GM21367 (cell line): ENCODE measurements at regions not wholly inside any gene's neighbourhood (a gene's known extent, or its start where the extent isn't known, plus 50 kb on each side); places are given as distances from the start of the nearest gene placed in this dataset.
"Not testable (repeated sequence)": the region's sequence is repeated elsewhere in the genome, so short reads cannot be mapped to it uniquely, and the experiment has no call there.

Source experiments
- ATAC-seq: cut with Tn5 transposase; IDR thresholded peaks from one replicate; pipeline ENCODE4 v1.9.1; 2021; ENCODE audit not compliant: unreplicated experiment

DNA sequence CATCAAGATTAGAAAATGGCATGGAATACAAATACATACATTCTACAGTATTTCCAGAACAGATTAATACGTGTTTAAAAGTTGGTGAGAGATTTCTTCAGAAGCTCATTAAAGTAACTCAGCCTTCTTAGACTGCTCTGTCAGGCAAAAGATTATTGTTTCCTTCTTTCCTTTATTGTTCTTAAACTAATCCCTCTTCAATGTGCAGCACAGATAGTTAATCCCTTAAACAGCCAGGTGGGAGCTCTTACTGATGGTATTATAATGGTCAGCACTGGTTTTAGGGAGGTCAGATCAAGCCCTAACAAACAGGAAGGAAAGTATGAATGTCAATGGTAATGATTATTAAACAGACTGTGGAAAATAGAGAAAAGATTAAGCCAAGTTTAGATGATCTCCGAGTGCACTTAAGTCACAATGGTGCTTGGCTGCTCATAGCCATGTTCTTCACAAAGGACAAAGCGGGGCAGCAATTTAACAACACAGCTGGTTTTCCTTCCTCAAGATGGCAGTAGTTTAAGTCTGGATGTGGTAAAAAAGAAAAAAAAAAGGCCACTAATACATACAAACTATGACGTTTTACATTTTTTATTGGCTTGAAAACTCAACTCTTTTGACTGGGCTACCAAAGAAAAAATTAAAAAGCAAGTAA is 992.6 kb downstream of the PCDH9 start:
- no peak for ATAC-seq

GRCh38 chr13:66234159-66234558 is 996.0 kb downstream of the PCDH9 start:
- no peak for ATAC-seq

- ATAC-seq, result not testable (repeated sequence)
These were observed 998.2 kb downstream of the PCDH9 start for GRCh38 chr13:66231958-66232357.

GRCh38 chr13:66225072-66225471 is 1005.1 kb downstream of the PCDH9 start:
- ATAC-seq, result no peak

DNA sequence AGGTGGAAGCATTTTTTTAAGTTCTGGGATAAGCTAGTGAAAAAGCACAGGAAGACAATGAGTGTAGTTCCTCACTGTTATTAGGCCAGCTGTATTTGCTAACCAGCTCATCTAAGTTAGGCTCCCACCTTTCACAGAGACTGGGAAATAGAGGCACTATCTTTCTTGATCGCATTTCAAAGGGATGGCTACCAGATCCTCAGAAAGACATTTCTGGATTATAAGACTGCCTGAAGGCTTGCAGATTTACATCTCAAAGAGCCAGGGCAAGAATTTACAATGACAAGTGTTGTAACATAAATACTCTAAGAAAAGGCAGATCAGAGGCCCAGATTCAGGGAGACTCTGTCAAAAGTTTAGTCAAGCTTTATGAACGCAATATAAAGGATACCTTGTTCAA is 1005.5 kb downstream of the PCDH9 start:
- no peak for ATAC-seq

- ATAC-seq, result peak; percentile 45
These were observed 1007.2 kb downstream of the PCDH9 start for GRCh38 chr13:66222926-66223325.

DNA sequence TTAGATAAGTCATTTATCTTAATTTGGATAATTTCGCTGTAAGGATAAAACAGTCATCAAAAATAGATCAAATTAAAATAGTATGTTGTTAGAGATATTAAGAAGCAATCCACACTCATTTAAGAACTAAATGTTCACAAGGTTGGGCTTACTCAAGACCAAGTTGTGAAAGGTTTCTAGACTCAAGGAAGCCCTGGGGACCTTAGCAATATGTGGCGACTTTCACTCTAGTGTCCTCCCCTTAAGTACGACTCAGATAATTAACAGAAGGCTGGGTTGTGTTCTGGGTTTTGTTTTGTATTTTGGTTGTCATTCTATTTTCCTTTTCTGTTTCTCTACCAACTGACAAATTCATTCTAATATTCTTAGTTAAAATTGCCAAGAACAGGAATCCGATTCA is 1008.0 kb downstream of the PCDH9 start:
- ATAC-seq, result no peak

DNA sequence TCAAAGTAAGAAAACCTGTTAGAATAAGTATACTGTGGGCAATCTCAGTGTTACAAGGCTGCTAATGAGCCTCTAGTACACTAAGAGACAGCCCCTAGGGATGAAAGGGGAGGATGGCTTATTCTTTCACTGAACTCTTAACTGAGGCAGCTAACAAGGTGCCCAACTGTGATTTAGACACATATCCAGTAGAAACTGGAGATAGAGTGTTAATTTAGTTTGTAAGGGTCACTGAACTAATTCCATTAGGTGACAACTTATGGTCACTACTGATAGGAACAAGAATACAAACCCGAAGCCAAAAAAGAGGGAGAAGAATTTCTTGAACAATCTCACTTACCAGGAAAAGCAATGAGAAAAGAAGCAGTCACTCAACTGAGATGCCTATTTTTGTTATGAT is 1010.6 kb downstream of the PCDH9 start:
- ATAC-seq, result no peak

GRCh38 chr13:66218583-66218982 is 1011.6 kb downstream of the PCDH9 start:
- no peak for ATAC-seq

GRCh38 chr13:66216728-66217127 is 1013.4 kb downstream of the PCDH9 start:
- ATAC-seq, result no peak

GRCh38 chr13:66214467-66214866 is 1015.7 kb downstream of the PCDH9 start:
- no peak for ATAC-seq

GRCh38 chr13:66212511-66212910 is 1017.6 kb downstream of the PCDH9 start:
- peak; percentile 62 for ATAC-seq

GRCh38 chr13:66210677-66211076 is 1019.5 kb downstream of the PCDH9 start:
- no peak for ATAC-seq

- no peak for ATAC-seq
These were observed 1021.5 kb downstream of the PCDH9 start for GRCh38 chr13:66208589-66208988.

GRCh38 chr13:66207610-66208009 is 1022.5 kb downstream of the PCDH9 start:
- ATAC-seq, result no peak

DNA sequence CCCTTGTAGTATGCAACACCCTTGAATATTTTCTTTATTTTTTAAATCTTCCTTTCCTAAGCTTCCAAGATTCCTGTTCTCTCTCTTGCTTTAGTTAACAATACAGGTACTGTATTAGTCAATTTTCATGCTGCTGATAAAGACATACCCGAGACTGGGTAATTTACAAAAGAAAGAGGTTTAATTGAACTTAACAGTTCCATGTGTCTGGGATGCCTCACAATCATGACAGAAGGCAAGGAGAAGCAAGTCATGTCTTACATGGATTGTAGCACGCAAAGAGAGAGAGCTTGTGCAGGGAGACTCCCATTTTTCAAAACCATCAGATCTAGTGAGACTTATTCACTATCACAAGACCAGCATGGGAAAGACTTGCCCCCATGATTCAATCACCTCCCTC is 1024.3 kb downstream of the PCDH9 start:
- no peak for ATAC-seq

DNA sequence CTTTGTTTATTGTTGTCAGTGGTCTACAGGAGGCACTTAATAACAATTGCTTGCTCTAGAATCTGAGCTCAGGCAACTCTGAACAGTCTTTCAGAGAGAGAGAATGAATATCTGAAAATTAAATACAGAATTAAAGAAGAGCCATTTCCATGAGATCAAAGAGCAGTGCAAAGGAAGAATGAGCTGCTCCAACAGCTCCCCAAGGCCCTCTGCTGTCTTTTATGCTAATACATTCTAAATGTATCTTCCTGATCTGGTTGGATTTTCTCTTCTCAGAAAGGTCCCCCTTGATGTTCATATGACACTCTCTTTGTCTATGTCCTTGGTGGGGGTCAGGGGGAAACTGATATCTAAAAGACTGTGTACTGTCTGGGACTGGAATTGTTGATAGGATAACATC is 1029.6 kb downstream of the PCDH9 start:
- ATAC-seq, result no peak

- ATAC-seq, result no peak
These were observed 1034.9 kb downstream of the PCDH9 start for GRCh38 chr13:66195238-66195637.

- ATAC-seq, result no peak
These were observed 1040.2 kb downstream of the PCDH9 start for GRCh38 chr13:66189986-66190385.

DNA sequence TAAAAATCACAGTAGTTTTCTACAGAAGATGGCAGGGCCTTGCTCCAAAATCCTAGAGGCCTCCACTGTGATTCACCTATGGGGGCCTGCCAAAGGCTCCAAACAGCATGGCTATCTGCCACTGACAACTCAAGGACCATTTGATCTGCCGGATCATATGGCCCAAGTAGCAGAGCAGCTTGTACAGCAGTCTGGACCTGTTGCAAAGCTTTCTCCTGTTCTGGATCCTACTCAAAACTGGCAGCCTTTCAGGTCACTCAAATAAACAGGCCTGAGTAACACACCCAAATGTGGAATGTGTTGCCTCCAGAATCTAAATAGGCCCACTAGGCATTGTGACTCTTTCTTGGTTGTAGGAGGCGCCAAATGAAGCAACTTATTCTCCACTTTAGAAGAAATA is 1049.3 kb downstream of the PCDH9 start:
- ATAC-seq, result no peak

- ATAC-seq, result no peak
These were observed 1058.2 kb downstream of the PCDH9 start for GRCh38 chr13:66171920-66172319.

- no peak for ATAC-seq
These were observed 1067.7 kb downstream of the PCDH9 start for GRCh38 chr13:66162470-66162869.

DNA sequence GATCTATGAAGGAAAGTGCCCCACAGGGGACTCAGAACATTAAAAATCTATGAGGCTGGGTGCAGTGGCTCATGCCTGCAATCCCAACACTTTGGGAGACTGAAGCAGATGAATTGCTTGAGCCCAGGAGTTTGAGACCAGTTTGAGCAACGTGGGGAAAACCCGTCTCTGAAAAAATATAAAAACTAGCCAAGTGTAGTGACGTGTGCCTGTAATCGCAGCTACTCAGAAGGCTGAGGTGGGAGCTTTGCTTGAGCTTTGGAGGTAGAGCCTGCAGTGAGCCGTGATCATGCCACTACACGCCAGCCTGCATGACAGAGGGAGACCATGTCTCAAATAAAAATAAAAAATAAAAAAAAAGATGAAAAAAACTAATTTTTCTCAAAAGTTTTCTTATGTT is 1070.6 kb downstream of the PCDH9 start:
- ATAC-seq, result peak; percentile 59
